ENCODE measurements at regions not wholly inside any gene's neighbourhood (a gene's known extent, or its start where the extent isn't known, plus 50 kb on each side); places are given as distances from the start of the nearest gene placed in this dataset.

- TF ChIP-seq CTCF (IDR thresholded peaks at IDR 0.05) (no peak), ZFX (IDR thresholded peaks at IDR 0.05; ENCODE audit: borderline replicate concordance) (no peak)
Observed at GRCh38 chr10:53107711-53108110, 335.1 kb upstream of the MBL2 start.

Data from 22Rv1 (cell line).